NOMO-1 treated with dmso at 0.1 percent for 144 hours (cell line): ENCODE measurements at regions not wholly inside any gene's neighbourhood (a gene's known extent, or its start where the extent isn't known, plus 50 kb on each side); places are given as distances from the start of the nearest gene placed in this dataset.
A peak's percentile ranks its signal among the peaks of the same experiment; 100 is the strongest.

ENCODE experiments used
- DNase-seq: peaks from one replicate; lab custom pipeline; 2025; ENCODE audit not compliant: unreplicated experiment; lab: John Stamatoyannopoulos, UW

- no peak for DNase-seq
These were observed 69.9 kb upstream of the WDR26 start for GRCh38 chr1:224504297-224505041.

DNA sequence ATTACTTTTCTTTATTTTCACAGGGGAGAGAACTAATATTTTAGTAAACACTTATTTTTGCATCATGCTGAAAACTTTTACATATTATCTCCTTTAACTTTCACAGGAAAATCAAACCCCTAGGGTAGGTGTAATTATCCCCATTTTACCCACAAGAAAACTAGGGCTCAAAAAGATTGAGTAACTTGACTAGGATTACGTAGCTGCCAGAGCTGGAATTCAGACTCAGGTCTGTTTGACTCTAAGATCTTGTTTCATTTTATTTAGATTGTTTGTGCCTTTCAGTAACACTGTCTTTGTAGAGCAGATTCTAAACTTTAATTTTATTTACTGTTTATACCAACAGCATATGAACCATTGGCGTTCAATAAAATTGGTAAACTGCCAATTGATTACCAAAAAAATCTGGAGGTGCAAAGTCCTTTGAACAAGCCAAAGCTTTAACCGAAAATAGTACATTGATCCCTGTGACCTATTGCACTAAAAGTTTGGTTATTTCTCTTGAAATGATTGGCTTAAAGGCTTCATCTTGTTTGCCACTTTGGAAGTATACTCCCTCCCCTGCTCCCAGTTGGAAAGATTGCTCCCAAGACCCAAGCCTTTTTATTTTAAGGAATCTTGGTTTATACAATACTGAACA is 71.0 kb upstream of the WDR26 start:
- DNase-seq = no peak

- DNase-seq = no peak
These were observed 71.7 kb upstream of the WDR26 start for GRCh38 chr1:224506141-224506814.

- no peak for DNase-seq
These were observed 73.3 kb upstream of the WDR26 start for GRCh38 chr1:224507771-224508523.

GRCh38 chr1:224509907-224510306 is 75.3 kb upstream of the WDR26 start:
- DNase-seq = no peak

- no peak for DNase-seq
These were observed 76.5 kb upstream of the WDR26 start for GRCh38 chr1:224510880-224511645.

DNA sequence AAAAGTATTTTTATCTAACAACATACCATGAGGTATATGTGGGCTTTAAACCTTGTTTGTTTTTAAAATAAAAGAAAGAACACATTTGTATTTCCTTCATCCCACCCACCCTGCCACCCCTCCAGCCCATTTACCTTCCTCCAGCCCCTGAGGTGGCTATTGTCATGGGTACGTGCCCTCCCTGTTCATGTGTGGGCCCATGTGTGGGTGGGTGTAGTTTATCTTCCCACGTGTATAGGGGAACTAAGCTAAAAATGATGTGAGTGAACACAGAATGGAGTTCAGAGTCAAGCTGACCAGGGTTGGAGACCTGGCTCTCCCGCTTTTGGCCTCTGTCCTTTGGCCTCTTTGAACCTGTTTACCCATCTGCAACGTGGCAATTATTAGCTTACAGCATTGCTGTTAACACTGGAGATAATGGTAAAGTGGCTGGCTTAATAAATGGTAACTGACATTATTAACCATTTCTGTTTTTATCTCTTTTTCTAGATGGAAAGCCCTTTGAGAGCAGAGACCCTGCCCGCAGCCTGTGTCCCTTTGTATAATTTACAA is 78.1 kb upstream of the WDR26 start:
- DNase-seq = no peak

DNA sequence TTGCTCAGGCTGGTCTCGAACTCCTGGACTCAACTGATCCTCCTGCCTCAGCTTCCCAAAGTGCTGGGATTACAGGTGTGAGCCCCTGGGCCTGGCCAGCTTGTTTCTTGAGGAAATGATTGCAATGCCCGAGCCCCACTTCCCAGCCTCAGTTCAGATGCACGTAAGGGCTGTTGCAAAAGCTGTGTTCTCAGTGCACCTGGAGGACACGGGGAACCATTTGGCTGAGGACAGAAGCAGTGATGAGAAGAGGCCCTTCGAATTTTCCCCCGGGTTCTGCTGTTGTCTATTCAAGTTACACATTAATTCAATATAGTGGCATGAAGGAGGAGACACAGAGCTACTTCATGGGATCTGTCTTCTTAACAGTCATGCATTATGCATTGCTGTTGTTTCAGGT is 78.8 kb upstream of the WDR26 start:
- no peak for DNase-seq

- peak; percentile 64 for DNase-seq
These were observed 79.2 kb upstream of the WDR26 start for GRCh38 chr1:224513787-224514209.

- no peak for DNase-seq
These were observed 82.6 kb upstream of the WDR26 start for GRCh38 chr1:224517171-224517570.

- DNase-seq = no peak
These were observed 83.9 kb upstream of the WDR26 start for GRCh38 chr1:224518528-224518927.

DNA sequence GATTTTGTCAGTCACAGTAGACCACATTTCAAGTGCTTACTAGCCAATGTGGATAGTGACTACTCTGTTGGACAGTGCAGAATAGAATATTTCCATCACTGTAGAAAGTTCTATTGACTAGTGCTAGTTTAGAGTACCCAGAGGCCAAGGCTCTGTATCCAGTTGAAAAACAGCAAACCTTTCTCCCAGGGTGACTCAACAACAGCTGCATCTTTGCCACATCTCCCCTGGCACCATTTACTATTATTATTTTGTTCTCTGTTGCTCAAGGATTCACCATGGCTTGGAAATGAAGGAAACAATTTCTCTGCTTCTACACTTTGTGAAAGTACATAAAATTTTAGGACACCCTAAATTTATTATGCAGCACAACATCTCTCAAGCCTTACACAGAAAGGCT is 85.3 kb upstream of the WDR26 start:
- no peak for DNase-seq

DNA sequence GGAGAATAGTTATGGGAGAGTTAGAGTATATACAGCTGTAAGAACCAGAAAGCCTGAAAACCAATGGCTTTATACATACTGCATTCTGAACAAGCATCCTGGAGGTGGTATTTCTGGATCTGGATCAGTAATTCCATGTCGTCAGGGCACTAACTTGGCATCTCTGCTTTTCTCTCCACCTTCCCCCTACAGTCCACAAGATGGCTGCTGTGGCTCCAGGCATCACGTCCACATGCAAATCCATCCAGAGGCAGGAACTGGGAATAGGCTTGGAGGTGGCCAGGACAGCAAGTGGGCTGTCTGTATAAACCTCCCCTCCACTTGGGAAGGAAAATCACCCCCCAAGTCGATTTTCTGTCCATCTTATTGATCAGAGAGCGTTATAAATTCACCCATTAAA is 86.2 kb upstream of the WDR26 start:
- DNase-seq = no peak

GRCh38 chr1:224521904-224522734 is 87.5 kb upstream of the WDR26 start:
- no peak for DNase-seq

- DNase-seq = no peak
These were observed 89.1 kb upstream of the WDR26 start for GRCh38 chr1:224523676-224524075.

DNA sequence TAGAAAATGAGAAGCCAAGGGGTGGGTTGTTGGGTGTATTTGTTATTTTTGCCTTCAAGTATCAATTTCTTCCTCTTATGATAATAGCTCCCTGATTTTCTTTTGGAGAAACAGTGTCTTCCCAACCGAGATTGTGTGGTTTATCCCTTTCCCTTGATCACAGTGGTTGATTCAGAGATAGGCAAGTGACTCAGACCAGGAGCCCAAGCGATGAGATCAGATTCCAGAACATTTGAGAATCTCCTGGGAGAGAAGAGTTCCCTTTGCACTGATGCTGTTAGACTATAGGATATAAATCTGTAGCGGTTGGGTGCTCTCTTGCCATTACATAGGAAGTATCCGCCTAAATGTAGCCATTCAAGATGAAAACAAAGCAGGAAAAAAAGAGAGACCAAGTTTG is 90.1 kb upstream of the WDR26 start:
- no peak for DNase-seq

DNA sequence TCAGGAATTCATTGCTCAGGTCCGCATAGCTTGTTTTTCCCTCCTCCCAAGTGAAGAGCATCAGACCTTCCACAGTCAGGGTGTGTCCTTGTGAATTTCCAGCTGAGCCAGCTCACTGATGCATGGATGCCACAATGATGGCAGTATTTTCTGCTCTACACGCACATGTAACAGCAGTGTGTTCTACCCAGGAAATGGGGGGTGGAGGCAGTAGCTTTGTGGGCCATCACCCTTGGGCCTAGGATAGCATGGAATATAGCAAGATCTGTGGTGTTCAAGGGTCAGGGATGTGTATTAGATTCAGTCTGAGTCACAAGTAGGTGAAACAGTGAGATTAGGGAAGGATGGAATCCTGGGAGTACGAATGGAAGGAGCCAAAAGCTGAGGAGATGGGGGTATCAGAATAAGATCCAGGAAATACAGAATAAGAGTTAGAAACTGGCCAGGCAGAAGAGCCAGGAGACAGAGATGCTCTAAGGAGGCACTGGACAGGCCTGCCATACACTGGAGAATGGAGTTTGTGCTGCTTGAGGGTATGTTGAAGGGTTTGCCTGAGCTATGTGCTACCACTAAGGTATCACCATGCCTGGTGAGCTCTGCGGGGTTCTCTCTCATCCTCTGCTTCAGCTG is 90.6 kb upstream of the CNIH3 start:
- DNase-seq = no peak

- DNase-seq = no peak
These were observed 89.3 kb upstream of the CNIH3 start for GRCh38 chr1:224526771-224527170.

DNA sequence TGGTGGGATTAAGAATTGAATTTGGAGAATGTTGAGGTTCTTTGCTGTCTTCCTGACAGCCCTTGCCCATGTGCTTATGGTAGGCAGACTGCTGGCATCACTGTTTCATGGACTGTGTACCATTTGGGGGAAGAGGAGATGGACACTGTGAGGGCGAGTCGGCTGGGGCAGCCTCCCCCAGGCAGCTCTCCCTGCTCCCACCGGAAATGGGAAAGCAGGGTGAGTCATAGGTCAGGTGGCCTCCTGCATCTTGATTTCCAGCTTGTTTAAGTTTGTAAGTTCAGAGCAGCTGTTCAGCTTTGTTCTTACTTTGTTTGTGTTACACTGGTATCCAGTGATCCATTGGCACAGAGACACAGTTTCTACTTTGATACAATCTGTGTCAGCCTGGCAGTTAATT is 87.2 kb upstream of the CNIH3 start:
- no peak for DNase-seq
